BLaER1 (cell line): ENCODE measurements at regions not wholly inside any gene's neighbourhood (a gene's known extent, or its start where the extent isn't known, plus 50 kb on each side); places are given as distances from the start of the nearest gene placed in this dataset.

Source experiments
- H3K27ac ChIP-seq: shearing (Covaris generic); formaldehyde crosslinking; 2 replicates; pipeline ENCODE4 v1.8.1; 2022
- H3K27me3 ChIP-seq: shearing (Covaris generic); formaldehyde crosslinking; 2 replicates; pipeline ENCODE4 v1.8.1; 2022
- H3K36me3 ChIP-seq: shearing (Covaris generic); formaldehyde crosslinking; 2 replicates; pipeline ENCODE4 v1.8.1; 2022
- H3K4me1 ChIP-seq: shearing (Covaris generic); formaldehyde crosslinking; 2 replicates; pipeline ENCODE4 v1.8.1; 2022
- H3K4me2 ChIP-seq: shearing (Covaris generic); formaldehyde crosslinking; 2 replicates; pipeline ENCODE4 v1.8.1; 2022
- H3K4me3 ChIP-seq: shearing (Covaris generic); formaldehyde crosslinking; 2 replicates; pipeline ENCODE4 v1.8.1; 2022
- H3K9ac ChIP-seq: shearing (Covaris generic); formaldehyde crosslinking; 2 replicates; pipeline ENCODE4 v1.8.1; 2022
- H3K9me3 ChIP-seq: shearing (Covaris generic); formaldehyde crosslinking; 2 replicates; pipeline ENCODE4 v1.8.1; 2022
- H4K20me1 ChIP-seq: shearing (Covaris generic); formaldehyde crosslinking; 2 replicates; pipeline ENCODE4 v1.8.1; 2022
- Cebpa-rat ChIP-seq: shearing (Covaris generic); IDR thresholded peaks from 2 replicates; pipeline ENCODE4 v1.8.1; 2022

- no peaks in the 10 kb centered on the region for H3K36me3 ChIP-seq
- no peak overlapping the region for H3K4me2 ChIP-seq
- H3K4me1 ChIP-seq = no peaks in the 10 kb centered on the region
- no peak overlapping the region for H3K9ac ChIP-seq
- no peak for TF ChIP-seq Cebpa-rat
- no peak overlapping the region for H3K4me3 ChIP-seq
- no peak overlapping the region for H3K27ac ChIP-seq
- H3K27me3 ChIP-seq = no peaks in the 10 kb centered on the region
- no peaks in the 10 kb centered on the region for H4K20me1 ChIP-seq
- no peaks in the 10 kb centered on the region for H3K9me3 ChIP-seq
These were observed 1852.1 kb downstream of the TP53TG3F start for GRCh38 chr16:35311475-35311874.

DNA sequence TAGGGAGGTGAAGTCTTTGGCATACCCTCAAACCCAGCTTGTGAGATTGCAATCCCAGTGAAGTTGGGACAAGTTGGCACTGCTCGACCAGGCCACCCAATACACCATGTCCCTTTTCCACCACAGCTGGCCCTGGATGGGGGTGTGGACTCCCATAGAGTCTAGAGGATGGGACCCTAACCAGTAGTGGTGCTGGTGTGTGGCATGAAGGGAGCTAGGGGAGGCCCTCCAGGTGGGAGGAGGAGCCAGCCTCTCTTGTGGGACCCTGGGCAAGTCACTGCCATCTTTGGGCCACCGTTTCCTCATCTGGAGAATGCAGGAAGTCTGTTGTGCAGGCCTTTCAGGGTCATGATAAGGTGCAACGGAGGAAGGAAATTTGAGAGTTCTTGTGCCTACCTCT lies 1854.9 kb downstream of the TP53TG3F start:
- Histone ChIP-seq H3K27ac (no peak overlapping the region), H3K4me3 (no peak overlapping the region), H3K36me3 (no peaks in the 10 kb centered on the region), H3K9ac (no peak overlapping the region), H3K27me3 (no peaks in the 10 kb centered on the region), H4K20me1 (no peaks in the 10 kb centered on the region), H3K4me2 (no peak overlapping the region), H3K9me3 (no peaks in the 10 kb centered on the region), H3K4me1 (no peaks in the 10 kb centered on the region)
- no peak for TF ChIP-seq Cebpa-rat

- Histone ChIP-seq H3K4me1 (no peaks in the 10 kb centered on the region), H3K27ac (no peak overlapping the region), H3K9ac (no peak overlapping the region), H3K27me3 (no peaks in the 10 kb centered on the region), H3K4me2 (no peak overlapping the region), H4K20me1 (no peaks in the 10 kb centered on the region), H3K9me3 (no peaks in the 10 kb centered on the region), H3K4me3 (no peak overlapping the region), H3K36me3 (no peaks in the 10 kb centered on the region)
- no peak for TF ChIP-seq Cebpa-rat
These were observed 1860.3 kb downstream of the TP53TG3F start for GRCh38 chr16:35319536-35320192.

DNA sequence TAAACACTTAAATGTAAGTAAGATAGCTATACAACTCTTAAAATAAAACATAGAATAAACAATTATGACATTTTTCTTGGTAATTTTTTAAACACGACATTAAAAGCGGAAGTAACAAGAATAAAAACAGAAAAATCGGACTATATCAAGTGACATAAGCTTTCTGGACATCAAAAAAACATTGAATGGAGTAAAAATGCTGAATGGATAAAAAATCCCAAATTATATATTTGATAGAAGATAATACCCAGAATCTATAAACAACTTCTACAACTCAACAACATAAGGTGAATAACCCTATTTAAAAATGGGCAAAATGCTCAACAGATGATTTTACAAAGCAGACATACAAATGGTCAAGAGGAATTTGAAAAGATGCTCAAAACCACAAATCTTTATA lies 1866.5 kb downstream of the TP53TG3F start:
- H3K9me3 ChIP-seq = no peaks in the 10 kb centered on the region
- H3K27me3 ChIP-seq = no peaks in the 10 kb centered on the region
- no peak overlapping the region for H3K9ac ChIP-seq
- no peak for TF ChIP-seq Cebpa-rat
- no peaks in the 10 kb centered on the region for H3K4me1 ChIP-seq
- H3K4me3 ChIP-seq = no peak overlapping the region
- H3K27ac ChIP-seq = no peak overlapping the region
- no peaks in the 10 kb centered on the region for H3K36me3 ChIP-seq
- H4K20me1 ChIP-seq = no peaks in the 10 kb centered on the region
- no peak overlapping the region for H3K4me2 ChIP-seq

DNA sequence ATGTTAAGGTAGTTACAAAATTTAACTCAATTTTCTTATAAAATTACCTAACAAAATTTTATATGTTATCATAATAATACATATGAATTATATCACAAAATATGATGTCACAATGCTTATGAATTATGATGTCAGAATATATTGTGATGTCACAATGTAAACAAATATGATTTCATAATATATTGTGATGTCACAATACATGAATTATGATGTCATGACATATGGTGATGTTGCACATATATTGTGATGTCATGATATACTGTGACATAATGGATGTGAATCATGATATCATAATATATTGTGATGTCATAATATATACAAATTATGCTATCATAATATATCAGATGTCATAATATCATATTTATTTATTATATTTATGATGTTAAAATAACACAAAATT lies 1879.9 kb downstream of the TP53TG3F start:
- Histone ChIP-seq H3K4me2 (no peak overlapping the region), H3K9me3 (peaks cover 5% of the 10 kb centered on the region)
- TF ChIP-seq Cebpa-rat = no peak

GRCh38 chr16:35342012-35342411 lies 1882.6 kb downstream of the TP53TG3F start:
- H3K27me3 ChIP-seq = no peaks in the 10 kb centered on the region
- no peak for TF ChIP-seq Cebpa-rat
- H3K9me3 ChIP-seq = peaks cover 11% of the 10 kb centered on the region
- no peak overlapping the region for H3K4me3 ChIP-seq
- no peak overlapping the region for H3K4me2 ChIP-seq
- H3K27ac ChIP-seq = no peak overlapping the region
- H3K4me1 ChIP-seq = no peaks in the 10 kb centered on the region
- no peaks in the 10 kb centered on the region for H4K20me1 ChIP-seq
- no peaks in the 10 kb centered on the region for H3K36me3 ChIP-seq
- H3K9ac ChIP-seq = no peak overlapping the region

More for the DNA sequence above, 1879.9 kb downstream of the TP53TG3F start:
- Histone ChIP-seq H3K27me3 (no peaks in the 10 kb centered on the region), H3K27ac (no peak overlapping the region), H3K4me3 (no peak overlapping the region), H3K36me3 (no peaks in the 10 kb centered on the region), H3K4me1 (no peaks in the 10 kb centered on the region), H3K9ac (no peak overlapping the region), H4K20me1 (no peaks in the 10 kb centered on the region)

DNA sequence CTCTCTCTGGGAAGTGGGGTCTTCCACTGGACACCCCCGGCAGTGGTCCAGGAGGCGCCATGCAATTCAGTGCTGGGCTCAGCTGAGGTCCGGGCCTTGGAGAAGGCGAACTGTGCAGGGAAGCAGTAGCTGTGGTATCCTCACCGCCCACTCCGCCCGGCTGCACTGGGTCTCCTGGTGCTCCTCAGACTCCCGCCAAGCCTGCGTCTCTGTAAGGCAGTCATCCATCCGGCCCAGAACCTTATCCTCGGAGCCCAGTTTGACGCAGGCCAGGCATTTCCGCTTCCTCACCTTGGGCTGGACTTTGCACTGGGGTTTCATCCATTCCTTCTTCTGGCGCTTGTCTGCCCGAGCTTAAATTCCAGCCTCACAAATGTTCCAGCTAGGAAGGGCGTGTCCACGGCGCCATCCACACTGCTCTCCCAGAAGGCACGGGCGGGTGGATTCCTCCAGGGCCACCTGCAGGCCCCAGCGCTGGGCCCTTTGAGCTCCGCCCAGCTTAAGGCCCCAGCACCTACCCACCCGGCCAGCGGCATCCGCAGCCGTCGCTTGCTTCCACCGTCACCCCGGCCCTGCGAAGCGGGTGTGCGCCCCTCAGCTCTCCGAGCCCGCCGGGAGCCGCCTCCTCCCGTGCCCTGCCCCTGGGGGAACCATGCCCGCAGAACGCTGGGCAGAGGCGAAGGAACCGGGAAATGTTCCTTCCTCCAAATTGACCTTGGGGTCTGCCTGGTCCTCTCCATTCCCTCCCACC lies 1884.8 kb downstream of the TP53TG3F start:
- no peak for TF ChIP-seq Cebpa-rat
- Histone ChIP-seq H3K9me3 (peaks cover 11% of the 10 kb centered on the region), H3K4me1 (no peaks in the 10 kb centered on the region), H3K9ac (no peak overlapping the region), H3K27me3 (no peaks in the 10 kb centered on the region), H3K27ac (no peak overlapping the region), H3K4me3 (no peak overlapping the region), H3K4me2 (no peak overlapping the region), H4K20me1 (no peaks in the 10 kb centered on the region), H3K36me3 (no peaks in the 10 kb centered on the region)

- Histone ChIP-seq H3K9me3 (0 out of 2 replicates have a peak, but pooled peaks cover 6% of the 10 kb centered on the region), H3K36me3 (no peaks in the 10 kb centered on the region), H3K27ac (no peak overlapping the region), H3K4me2 (no peak overlapping the region), H3K9ac (no peak overlapping the region), H3K4me3 (no peak overlapping the region), H3K27me3 (no peaks in the 10 kb centered on the region), H3K4me1 (no peaks in the 10 kb centered on the region), H4K20me1 (no peaks in the 10 kb centered on the region)
- no peak for TF ChIP-seq Cebpa-rat
These were observed 1893.0 kb downstream of the TP53TG3F start for GRCh38 chr16:35352431-35352830.

GRCh38 chr16:35363510-35363909 lies 1904.1 kb downstream of the TP53TG3F start:
- Histone ChIP-seq H3K36me3 (no peaks in the 10 kb centered on the region), H3K9ac (no peak overlapping the region), H4K20me1 (no peaks in the 10 kb centered on the region), H3K9me3 (no peaks in the 10 kb centered on the region), H3K27me3 (no peaks in the 10 kb centered on the region), H3K4me1 (peaks cover 5% of the 10 kb centered on the region; the same call in 1 of the 2 replicates), H3K27ac (no peak overlapping the region), H3K4me3 (no peak overlapping the region), H3K4me2 (no peak overlapping the region)
- TF ChIP-seq Cebpa-rat = no peak

- no peak for TF ChIP-seq Cebpa-rat
- no peak overlapping the region for H3K4me3 ChIP-seq
- H3K27me3 ChIP-seq = no peaks in the 10 kb centered on the region
- H3K9ac ChIP-seq = no peak overlapping the region
- H3K4me1 ChIP-seq = peaks cover 5% of the 10 kb centered on the region; the same call in 1 of the 2 replicates
- no peaks in the 10 kb centered on the region for H3K9me3 ChIP-seq
- no peak overlapping the region for H3K27ac ChIP-seq
- no peak overlapping the region for H3K4me2 ChIP-seq
- H3K36me3 ChIP-seq = no peaks in the 10 kb centered on the region
- no peaks in the 10 kb centered on the region for H4K20me1 ChIP-seq
These were observed 1904.9 kb downstream of the TP53TG3F start for GRCh38 chr16:35364263-35364662.
